ENCODE measurements at regions not wholly inside any gene's neighbourhood (a gene's known extent, or its start where the extent isn't known, plus 50 kb on each side); places are given as distances from the start of the nearest gene placed in this dataset.
A peak's percentile ranks its signal among the peaks of the same experiment; 100 is the strongest.

- DNase-seq (ENCODE audit: low read depth): peak; percentile 45
- no peak overlapping the region for H3K4me3 ChIP-seq (ENCODE audit: low read length)
- TF ChIP-seq, protein P1, sequence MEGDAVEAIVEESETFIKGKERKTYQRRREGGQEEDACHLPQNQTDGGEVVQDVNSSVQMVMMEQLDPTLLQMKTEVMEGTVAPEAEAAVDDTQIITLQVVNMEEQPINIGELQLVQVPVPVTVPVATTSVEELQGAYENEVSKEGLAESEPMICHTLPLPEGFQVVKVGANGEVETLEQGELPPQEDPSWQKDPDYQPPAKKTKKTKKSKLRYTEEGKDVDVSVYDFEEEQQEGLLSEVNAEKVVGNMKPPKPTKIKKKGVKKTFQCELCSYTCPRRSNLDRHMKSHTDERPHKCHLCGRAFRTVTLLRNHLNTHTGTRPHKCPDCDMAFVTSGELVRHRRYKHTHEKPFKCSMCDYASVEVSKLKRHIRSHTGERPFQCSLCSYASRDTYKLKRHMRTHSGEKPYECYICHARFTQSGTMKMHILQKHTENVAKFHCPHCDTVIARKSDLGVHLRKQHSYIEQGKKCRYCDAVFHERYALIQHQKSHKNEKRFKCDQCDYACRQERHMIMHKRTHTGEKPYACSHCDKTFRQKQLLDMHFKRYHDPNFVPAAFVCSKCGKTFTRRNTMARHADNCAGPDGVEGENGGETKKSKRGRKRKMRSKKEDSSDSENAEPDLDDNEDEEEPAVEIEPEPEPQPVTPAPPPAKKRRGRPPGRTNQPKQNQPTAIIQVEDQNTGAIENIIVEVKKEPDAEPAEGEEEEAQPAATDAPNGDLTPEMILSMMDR (conservative IDR thresholded peaks at IDR 0.05; ENCODE audit: low read length): no peak
Measured at GRCh38 chr2:12284487-12284886, 432.2 kb upstream of the TRIB2 start.

DNA sequence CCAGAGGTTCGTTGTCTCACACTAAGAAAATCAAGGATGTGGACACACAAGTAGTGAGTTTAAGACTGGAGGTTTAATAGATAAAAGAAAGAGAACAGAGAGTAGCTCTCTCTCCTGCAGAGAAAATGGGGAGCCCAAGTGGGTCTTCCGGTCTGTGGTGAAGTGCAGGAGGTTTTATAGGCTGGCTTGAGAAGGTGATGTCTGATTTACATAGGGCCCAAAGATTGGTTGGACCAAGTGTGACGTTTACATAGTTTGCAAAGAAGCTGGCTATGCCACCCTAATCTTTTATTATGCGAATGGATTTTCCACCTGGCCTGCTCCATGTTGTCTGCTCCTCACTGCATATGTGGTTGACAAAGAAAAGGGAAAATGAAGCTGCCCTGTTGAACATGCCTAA is 430.4 kb upstream of the TRIB2 start:
- DNase-seq (ENCODE audit: low read depth): no peak
- H3K4me3 ChIP-seq (ENCODE audit: low read length): no peak overlapping the region
- TF ChIP-seq, protein P1 (conservative IDR thresholded peaks at IDR 0.05; ENCODE audit: low read length): no peak

- no peak for DNase-seq (ENCODE audit: low read depth)
- H3K4me3 ChIP-seq (ENCODE audit: low read length): no peak overlapping the region
- TF ChIP-seq, protein P1 (conservative IDR thresholded peaks at IDR 0.05; ENCODE audit: low read length): no peak
Measured at GRCh38 chr2:12287220-12287751, 429.4 kb upstream of the TRIB2 start.

- TF ChIP-seq, protein P1 (conservative IDR thresholded peaks at IDR 0.05; ENCODE audit: low read length): no peak
- H3K4me3 ChIP-seq (ENCODE audit: low read length): no peak overlapping the region
- DNase-seq (ENCODE audit: low read depth): no peak
Measured at GRCh38 chr2:12288048-12288447, 428.7 kb upstream of the TRIB2 start.

- TF ChIP-seq, protein P1 (conservative IDR thresholded peaks at IDR 0.05; ENCODE audit: low read length): no peak
- DNase-seq (ENCODE audit: low read depth): no peak
- no peak overlapping the region for H3K4me3 ChIP-seq (ENCODE audit: low read length)
Measured at GRCh38 chr2:12289120-12289802, 427.5 kb upstream of the TRIB2 start.

DNA sequence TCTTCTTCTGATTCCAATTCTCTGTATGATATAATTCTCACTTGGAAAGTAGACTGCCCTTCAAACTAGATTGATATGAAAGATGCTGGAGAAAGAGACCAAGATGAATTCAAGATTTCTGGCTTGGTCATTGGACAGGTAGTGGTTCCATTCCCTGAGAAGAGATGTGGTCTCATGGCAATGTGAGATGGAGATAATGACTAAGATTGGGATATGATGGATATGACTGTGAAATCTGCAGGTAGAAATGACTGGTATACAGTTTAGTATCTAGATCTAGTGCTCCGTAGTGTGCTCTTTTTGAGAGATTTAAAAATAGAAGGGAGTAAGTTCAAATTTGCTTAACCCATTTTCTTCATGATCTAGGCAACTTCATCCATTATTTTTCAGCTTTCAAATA is 425.4 kb upstream of the TRIB2 start:
- no peak for DNase-seq (ENCODE audit: low read depth)

DNA sequence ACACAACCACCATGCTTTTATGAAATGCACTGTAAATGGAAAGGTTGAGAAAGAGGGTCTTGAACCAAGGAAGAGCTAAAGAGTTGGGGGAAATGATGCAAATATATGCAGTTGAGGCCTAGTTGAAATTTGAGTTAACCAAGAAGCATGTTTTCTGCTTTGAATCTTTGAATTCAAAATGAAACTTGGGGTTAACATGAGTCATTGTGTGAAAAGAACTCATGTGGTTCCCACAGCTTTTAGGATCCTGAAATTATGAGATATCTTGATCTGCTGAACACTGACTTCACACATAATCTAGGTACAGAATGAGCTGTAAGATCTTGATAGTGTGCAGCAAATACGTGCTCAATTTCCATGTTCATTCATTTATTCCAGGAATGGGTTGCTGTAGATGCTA is 422.9 kb upstream of the TRIB2 start:
- H3K4me3 ChIP-seq (ENCODE audit: low read length): no peak overlapping the region
- TF ChIP-seq, protein P1 (conservative IDR thresholded peaks at IDR 0.05; ENCODE audit: low read length): no peak
- DNase-seq (ENCODE audit: low read depth): no peak

More for the DNA sequence above, 425.4 kb upstream of the TRIB2 start:
- TF ChIP-seq, protein P1 (conservative IDR thresholded peaks at IDR 0.05; ENCODE audit: low read length): no peak
- no peak overlapping the region for H3K4me3 ChIP-seq (ENCODE audit: low read length)

All from AG10803 (cell line).